Left ventricle myocardium inferior (tissue), 1 donor: ENCODE measurements at regions not wholly inside any gene's neighbourhood (a gene's known extent, or its start where the extent isn't known, plus 50 kb on each side); places are given as distances from the start of the nearest gene placed in this dataset.

ENCODE experiments used
- DNase-seq: peaks from one replicate; pipeline ENCODE4 v3.0.0-alpha.2; 2020
- H3K27ac ChIP-seq: fragments of 200-600 bp; replicated peaks from 2 replicates; pipeline ENCODE4 v1.8.0; 2021
- H3K27me3 ChIP-seq: fragments of 200-600 bp; 2 replicates; pipeline ENCODE4 v1.8.0; 2021; ENCODE audit warnings: low read depth
- H3K36me3 ChIP-seq: fragments of 200-600 bp; 2 replicates; pipeline ENCODE4 v1.8.0; 2021
- H3K4me1 ChIP-seq: fragments of 200-600 bp; 2 replicates; pipeline ENCODE4 v1.8.0; 2021
- H3K4me3 ChIP-seq: fragments of 200-600 bp; 2 replicates; pipeline ENCODE4 v1.8.0; 2021; ENCODE audit warnings: mild to moderate bottlenecking, moderate library complexity
- H3K9me3 ChIP-seq: fragments of 200-600 bp; replicated peaks from 2 replicates; pipeline ENCODE4 v1.8.0; 2021
- CTCF ChIP-seq: fragments of 200-600 bp; IDR thresholded peaks from 2 replicates; pipeline ENCODE4 v1.8.0; 2021; ENCODE audit warnings: antibody characterized with exemption, mild to moderate bottlenecking, borderline replicate concordance
- intact Hi-C: fragments of 100-400 bp; cut with micrococcal nuclease; formaldehyde crosslinking; loops from one replicate; pipeline ENCODE4 v1.11.0; 2022
- donor health status: DM: no; HTN: yes; CAD: no; lungs with severe emphysema.

- Histone ChIP-seq H3K36me3 (no peaks in the 10 kb centered on the region), H3K27ac (no peak overlapping the region), H3K4me3 (no peak overlapping the region), H3K27me3 (peaks cover 14% of the 10 kb centered on the region), H3K4me1 (no peaks in the 10 kb centered on the region), H3K9me3 (no peaks in the 10 kb centered on the region)
- intact Hi-C loops: no loop called here
- DNase-seq: no peak
- no peak for TF ChIP-seq CTCF
Observed at GRCh38 chr12:114895827-114896226, 211.9 kb upstream of the TBX3 start.

GRCh38 chr12:114895081-114895480 lies 211.1 kb upstream of the TBX3 start:
- H3K27ac ChIP-seq: no peak overlapping the region

GRCh38 chr12:114894076-114894475 lies 210.1 kb upstream of the TBX3 start:
- Histone ChIP-seq H3K27ac (no peak overlapping the region), H3K36me3 (no peaks in the 10 kb centered on the region), H3K9me3 (no peaks in the 10 kb centered on the region), H3K4me1 (no peaks in the 10 kb centered on the region), H3K27me3 (peaks cover 14% of the 10 kb centered on the region), H3K4me3 (no peak overlapping the region)
- intact Hi-C loops: no loop called here
- no peak for TF ChIP-seq CTCF
- DNase-seq: no peak

More at GRCh38 chr12:114895081-114895480, 211.1 kb upstream of the TBX3 start:
- intact Hi-C loops: no loop called here
- H3K27me3 ChIP-seq: peaks cover 14% of the 10 kb centered on the region
- H3K4me1 ChIP-seq: no peaks in the 10 kb centered on the region
- TF ChIP-seq CTCF: no peak
- no peak for DNase-seq
- no peaks in the 10 kb centered on the region for H3K36me3 ChIP-seq
- no peak overlapping the region for H3K4me3 ChIP-seq
- no peaks in the 10 kb centered on the region for H3K9me3 ChIP-seq

GRCh38 chr12:114888928-114889584 lies 205.1 kb upstream of the TBX3 start:
- Histone ChIP-seq H3K9me3 (no peaks in the 10 kb centered on the region), H3K4me3 (no peak overlapping the region), H3K4me1 (no peaks in the 10 kb centered on the region), H3K27me3 (peaks cover 51% of the 10 kb centered on the region), H3K36me3 (no peaks in the 10 kb centered on the region), H3K27ac (no peak overlapping the region)
- DNase-seq: no peak
- TF ChIP-seq CTCF: no peak
- intact Hi-C loops: no loop called here

GRCh38 chr12:114888448-114888847 lies 204.5 kb upstream of the TBX3 start:
- Histone ChIP-seq H3K4me1 (no peaks in the 10 kb centered on the region), H3K36me3 (no peaks in the 10 kb centered on the region), H3K27ac (no peak overlapping the region), H3K27me3 (peaks cover 52% of the 10 kb centered on the region), H3K4me3 (no peak overlapping the region), H3K9me3 (no peaks in the 10 kb centered on the region)
- TF ChIP-seq CTCF: no peak
- intact Hi-C loops: no loop called here
- no peak for DNase-seq
